ENCODE measurements at regions not wholly inside any gene's neighbourhood (a gene's known extent, or its start where the extent isn't known, plus 50 kb on each side); places are given as distances from the start of the nearest gene placed in this dataset.

- intact Hi-C loops (cut with DNase I), result no loop called here
Observed at GRCh38 chr3:180278583-180279188, 241.9 kb upstream of the PEX5L start.

GRCh38 chr3:180280555-180280954, 243.8 kb upstream of the PEX5L start:
- intact Hi-C loops (cut with DNase I), result no loop called here
- H3K36me3 ChIP-seq, result no peaks in the 10 kb centered on the region
- no peak for DNase-seq
- ATAC-seq, result no peak
- TF ChIP-seq CTCF (IDR thresholded peaks at IDR 0.05), result no peak
- H3K27me3 ChIP-seq, result no peaks in the 10 kb centered on the region
- 84 to 93% methylated on average over 1 of the region's 1 CpG for WGBS, 2 donors
- no peak overlapping the region for H3K27ac ChIP-seq
- no peaks in the 10 kb centered on the region for H3K9me3 ChIP-seq
- H3K4me3 ChIP-seq, result no peak overlapping the region
- H3K4me1 ChIP-seq, result no peaks in the 10 kb centered on the region

More at GRCh38 chr3:180278583-180279188, 241.9 kb upstream of the PEX5L start:
- Histone ChIP-seq H3K27me3 (no peaks in the 10 kb centered on the region), H3K9me3 (no peaks in the 10 kb centered on the region), H3K27ac (no peak overlapping the region), H3K36me3 (no peaks in the 10 kb centered on the region), H3K4me3 (no peak overlapping the region), H3K4me1 (no peaks in the 10 kb centered on the region)
- no peak for DNase-seq
- no peak for ATAC-seq
- TF ChIP-seq CTCF (IDR thresholded peaks at IDR 0.05), result no peak
- 69 to 76% methylated on average over 2 of the region's 2 CpGs for WGBS, 2 donors

GRCh38 chr3:180282386-180282785, 245.6 kb upstream of the PEX5L start:
- DNase-seq (no peak), ATAC-seq (no peak)
- intact Hi-C loops (cut with DNase I), result no loop called here
- no peak for TF ChIP-seq CTCF (IDR thresholded peaks at IDR 0.05)
- Histone ChIP-seq H3K9me3 (no peaks in the 10 kb centered on the region), H3K36me3 (no peaks in the 10 kb centered on the region), H3K4me3 (no peak overlapping the region), H3K27ac (no peak overlapping the region), H3K4me1 (no peaks in the 10 kb centered on the region), H3K27me3 (no peaks in the 10 kb centered on the region)

GRCh38 chr3:180283251-180283650, 246.5 kb upstream of the PEX5L start:
- no peak for TF ChIP-seq CTCF (IDR thresholded peaks at IDR 0.05)
- DNase-seq, result no peak
- no peaks in the 10 kb centered on the region for H3K9me3 ChIP-seq
- ATAC-seq, result no peak
- H3K27me3 ChIP-seq, result no peaks in the 10 kb centered on the region
- 67 to 72% methylated on average over 3 of the region's 3 CpGs for WGBS, 2 donors
- H3K27ac ChIP-seq, result no peak overlapping the region
- no peaks in the 10 kb centered on the region for H3K36me3 ChIP-seq
- intact Hi-C loops (cut with DNase I), result no loop called here
- H3K4me1 ChIP-seq, result no peaks in the 10 kb centered on the region
- no peak overlapping the region for H3K4me3 ChIP-seq

Data from heart right ventricle (tissue), 16 donors.